Hepatocyte (in vitro differentiated cells): ENCODE measurements at regions not wholly inside any gene's neighbourhood (a gene's known extent, or its start where the extent isn't known, plus 50 kb on each side); places are given as distances from the start of the nearest gene placed in this dataset.
A peak's percentile ranks its signal among the peaks of the same experiment; 100 is the strongest.

Experiments used
- DNase-seq: peaks from one replicate; pipeline ENCODE4 v3.0.0-alpha.2; 2016; ENCODE audit warnings: low spot score
- H2AFZ ChIP-seq: fragments of 200-600 bp; sonication (generic); 2 replicates; pipeline ENCODE4 v1.6.0; 2016; ENCODE audit warnings: antibody characterized with exemption, mild to moderate bottlenecking
- H3K27ac ChIP-seq: fragments of 200-600 bp; sonication (generic); 2 replicates; pipeline ENCODE4 v1.5.1; 2016; ENCODE audit warnings: mild to moderate bottlenecking
- H3K27me3 ChIP-seq: fragments of 200-600 bp; sonication (generic); 2 replicates; pipeline ENCODE4 v1.6.1; 2016
- H3K36me3 ChIP-seq: fragments of 200-600 bp; sonication (generic); replicated peaks from 2 replicates; pipeline ENCODE4 v1.5.1; 2016; ENCODE audit warnings: low read depth; ENCODE audit not compliant: insufficient read depth
- H3K4me1 ChIP-seq: fragments of 200-600 bp; sonication (generic); 2 replicates; pipeline ENCODE4 v1.5.1; 2016; ENCODE audit warnings: mild to moderate bottlenecking, moderate library complexity; ENCODE audit not compliant: insufficient read depth
- H3K4me2 ChIP-seq: fragments of 200-600 bp; sonication (generic); 2 replicates; pipeline ENCODE4 v1.6.0; 2016
- H3K4me3 ChIP-seq: fragments of 200-600 bp; sonication (generic); 2 replicates; pipeline ENCODE4 v1.5.1; 2016; ENCODE audit warnings: mild to moderate bottlenecking
- H3K79me2 ChIP-seq: fragments of 200-600 bp; sonication (generic); 2 replicates; pipeline ENCODE4 v1.6.0; 2017; ENCODE audit warnings: mild to moderate bottlenecking
- H3K9me2 ChIP-seq: fragments of 200-600 bp; sonication (generic); replicated peaks from 2 replicates; pipeline ENCODE4 v1.6.0; 2017; ENCODE audit warnings: mild to moderate bottlenecking; ENCODE audit not compliant: insufficient read depth
- H3K9me3 ChIP-seq: fragments of 200-600 bp; sonication (generic); 2 replicates; pipeline ENCODE4 v1.5.1; 2016; ENCODE audit warnings: low read depth, mild to moderate bottlenecking
- H4K20me1 ChIP-seq: fragments of 200-600 bp; sonication (generic); 2 replicates; pipeline ENCODE4 v1.6.0; 2016; ENCODE audit warnings: mild to moderate bottlenecking; ENCODE audit not compliant: insufficient read depth, poor library complexity, severe bottlenecking
- CTCF ChIP-seq: fragments of 200-600 bp; sonication (generic); IDR thresholded peaks from 2 replicates; pipeline ENCODE4 v1.5.1; 2016; ENCODE audit warnings: antibody characterized with exemption, mild to moderate bottlenecking; ENCODE audit not compliant: poor library complexity
- EZH2 ChIP-seq: fragments of 200-600 bp; sonication (generic); IDR thresholded peaks from 2 replicates; pipeline ENCODE4 v1.6.1; 2016; ENCODE audit warnings: antibody characterized with exemption, mild to moderate bottlenecking, borderline replicate concordance
- EZH2phosphoT487 ChIP-seq: fragments of 200-600 bp; sonication (generic); IDR thresholded peaks from one replicate; pipeline ENCODE4 v1.6.1; 2018; ENCODE audit warnings: antibody characterized with exemption, mild to moderate bottlenecking, low read depth, moderate library complexity; ENCODE audit not compliant: unreplicated experiment, severe bottlenecking
- WGBS: methylation state at CpG from one replicate; pipeline ENCODE4 v1.1.6; 2016; ENCODE audit warnings: low lambda C conversion rate; ENCODE audit errors: missing lambda C conversion rate; 5-methylcytosine and 5-hydroxymethylcytosine counted together

GRCh38 chr6:71410681-71411080 is 122.1 kb downstream of the OGFRL1 start:
- Histone ChIP-seq H3K27ac (no peak overlapping the region), H3K9me3 (no peaks in the 10 kb centered on the region), H3K4me3 (no peak overlapping the region), H3K4me2 (no peak overlapping the region), H3K9me2 (no peaks in the 10 kb centered on the region), H3K79me2 (peaks cover 26% of the 10 kb centered on the region), H2AFZ (no peak overlapping the region), H4K20me1 (no peaks in the 10 kb centered on the region), H3K27me3 (no peaks in the 10 kb centered on the region), H3K4me1 (peaks cover 35% of the 10 kb centered on the region), H3K36me3 (no peaks in the 10 kb centered on the region)
- no peak for DNase-seq
- WGBS = 93% methylated on average over 1 of the region's 1 CpG
- TF ChIP-seq CTCF (no peak), EZH2phosphoT487 (no peak), EZH2 (no peak)

GRCh38 chr6:71411882-71412281 is 123.3 kb downstream of the OGFRL1 start:
- no peaks in the 10 kb centered on the region for H3K9me2 ChIP-seq
- peak overlapping the region; percentile 50 for H3K27ac ChIP-seq
- no peak overlapping the region for H2AFZ ChIP-seq

GRCh38 chr6:71412559-71413140 is 124.0 kb downstream of the OGFRL1 start:
- H3K4me2 ChIP-seq = peak overlapping the region; percentile 65
- DNase-seq = no peak
- peaks cover 37% of the 10 kb centered on the region for H3K79me2 ChIP-seq

More at GRCh38 chr6:71411882-71412281, 123.3 kb downstream of the OGFRL1 start:
- Histone ChIP-seq H3K4me1 (peaks cover 35% of the 10 kb centered on the region), H3K79me2 (peaks cover 29% of the 10 kb centered on the region), H3K9me3 (no peaks in the 10 kb centered on the region), H3K27me3 (no peaks in the 10 kb centered on the region), H3K4me3 (no peak overlapping the region), H4K20me1 (no peaks in the 10 kb centered on the region), H3K36me3 (no peaks in the 10 kb centered on the region), H3K4me2 (peak overlapping the region; percentile 65)
- no peak for DNase-seq
- TF ChIP-seq EZH2 (no peak), CTCF (no peak), EZH2phosphoT487 (no peak)
- WGBS = 71% methylated on average over 1 of the region's 1 CpG

More at GRCh38 chr6:71412559-71413140, 124.0 kb downstream of the OGFRL1 start:
- Histone ChIP-seq H3K9me2 (no peaks in the 10 kb centered on the region), H4K20me1 (no peaks in the 10 kb centered on the region), H2AFZ (no peak overlapping the region), H3K4me1 (peaks cover 35% of the 10 kb centered on the region), H3K4me3 (no peak overlapping the region), H3K27me3 (no peaks in the 10 kb centered on the region), H3K36me3 (no peaks in the 10 kb centered on the region), H3K9me3 (no peaks in the 10 kb centered on the region), H3K27ac (peak overlapping the region; percentile 50)
- TF ChIP-seq EZH2phosphoT487 (no peak), EZH2 (no peak), CTCF (no peak)
- WGBS = 60% methylated on average over 4 of the region's 4 CpGs
